Tibial nerve (tissue), 4 donors: ENCODE measurements at regions not wholly inside any gene's neighbourhood (a gene's known extent, or its start where the extent isn't known, plus 50 kb on each side); places are given as distances from the start of the nearest gene placed in this dataset.

Source experiments
- CTCF ChIP-seq, 5 experiments: fragments of 200-600 bp in 3 of 5; fragments of 450-650 bp in 2 of 5; sonication (generic) in 3 of 5; IDR thresholded peaks; one replicate each; pipeline ENCODE4 v1.5.1; 2016 to 2019; ENCODE audit warnings: antibody characterized with exemption in 5 of 5, mild to moderate bottlenecking in 3 of 5, moderate library complexity in 2 of 5
- EP300 ChIP-seq, 2 donors: sonication (generic); formaldehyde crosslinking; IDR thresholded peaks; one replicate each; pipeline ENCODE4 v1.6.1; 2017; ENCODE audit warnings: antibody characterized with exemption in 2 of 2, mild to moderate bottlenecking in 1 of 2
- POLR2A ChIP-seq, 2 donors: fragments of 450-650 bp; IDR thresholded peaks; one replicate each; pipeline ENCODE4 v1.6.1; 2017; ENCODE audit warnings: antibody characterized with exemption in 2 of 2, mild to moderate bottlenecking in 2 of 2, moderate library complexity in 2 of 2

GRCh38 chr13:83056269-83056668, 826.0 kb downstream of the SLITRK1 start:
- TF ChIP-seq CTCF (IDR thresholded peaks at IDR 0.05) (no peak), EP300 (IDR thresholded peaks at IDR 0.05) (no peak), POLR2A (IDR thresholded peaks at IDR 0.05) (no peak)
